Ureter (tissue), 1 donor: ENCODE measurements at regions not wholly inside any gene's neighbourhood (a gene's known extent, or its start where the extent isn't known, plus 50 kb on each side); places are given as distances from the start of the nearest gene placed in this dataset.
"Not testable (repeated sequence)": the region's sequence is repeated elsewhere in the genome, so short reads cannot be mapped to it uniquely, and the experiment has no call there.

ENCODE experiments used
- DNase-seq: peaks from one replicate; pipeline ENCODE4 v3.0.0-alpha.2; 2020; ENCODE audit warnings: low spot score
- donor health status: DM: yes; HTN: yes; CAD: no.

- no peak for DNase-seq
These were observed 282.2 kb upstream of the KLF3 start for GRCh38 chr4:38381788-38382187.

DNA sequence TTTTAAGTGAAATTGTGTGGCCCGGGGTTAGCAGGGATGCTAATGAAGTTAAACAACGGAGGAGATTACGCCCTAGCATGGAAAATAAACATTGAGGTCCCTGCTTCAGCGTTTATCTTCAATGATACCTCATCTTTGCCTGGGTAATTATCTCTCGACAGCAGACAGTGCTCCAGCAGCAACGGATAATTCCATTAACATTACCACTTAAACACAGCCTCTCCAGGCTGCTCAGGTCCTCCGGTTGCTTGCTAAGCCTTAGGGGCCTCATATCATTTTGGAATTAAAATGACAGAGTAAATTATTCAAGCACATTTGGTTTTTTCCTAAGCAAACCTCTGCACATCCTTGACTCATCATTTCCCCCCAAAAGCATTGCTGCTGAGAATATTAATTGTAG, 281.5 kb upstream of the KLF3 start:
- DNase-seq: no peak

GRCh38 chr4:38383646-38384121, 280.3 kb upstream of the KLF3 start:
- DNase-seq: no peak

DNA sequence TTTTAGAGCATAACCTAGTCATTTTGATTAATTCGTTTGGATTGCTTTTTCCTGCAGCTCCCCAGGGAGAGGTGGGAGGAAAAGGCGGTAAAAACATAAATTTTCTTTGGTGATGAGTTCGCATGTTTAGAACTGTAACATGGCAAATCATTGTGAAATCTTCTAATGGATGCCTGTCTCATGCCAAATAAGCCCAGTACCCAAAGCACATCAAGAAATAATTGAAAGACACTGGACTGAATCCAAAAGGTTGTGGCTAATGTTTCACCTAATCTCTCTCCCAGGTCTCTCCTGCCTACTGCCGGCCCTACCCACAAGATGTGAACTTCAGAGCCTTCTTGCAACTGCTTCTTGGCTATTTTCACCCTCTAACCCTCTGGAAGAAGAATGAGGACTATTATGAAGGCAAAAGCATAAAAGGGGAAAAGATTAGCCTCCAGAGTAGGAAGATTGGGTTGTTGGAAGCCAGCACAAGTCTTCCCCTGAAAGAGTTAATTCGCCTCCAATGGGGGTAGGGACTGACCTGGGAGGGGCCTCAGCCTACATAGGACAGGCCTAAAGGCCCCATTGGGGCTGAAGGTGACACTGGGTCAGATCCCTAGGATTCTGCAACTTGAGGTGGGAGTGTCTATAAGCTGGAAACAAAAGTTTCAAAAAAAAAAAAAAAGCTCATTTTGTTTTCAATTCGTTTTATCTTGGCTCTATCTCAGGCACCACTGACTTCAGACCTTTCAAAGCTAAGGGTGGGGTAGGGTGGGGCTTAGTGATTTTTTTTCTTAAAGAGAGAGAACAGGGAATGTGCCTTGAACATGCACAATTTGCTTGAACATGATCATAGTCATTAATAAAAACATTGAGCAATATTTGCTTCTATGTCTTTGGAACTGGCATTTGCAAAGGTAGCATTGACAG, 278.6 kb upstream of the KLF3 start:
- no peak for DNase-seq

- no peak for DNase-seq
These were observed 277.9 kb upstream of the KLF3 start for GRCh38 chr4:38386005-38386551.

- no peak for DNase-seq
These were observed 277.3 kb upstream of the KLF3 start for GRCh38 chr4:38386654-38387188.

DNA sequence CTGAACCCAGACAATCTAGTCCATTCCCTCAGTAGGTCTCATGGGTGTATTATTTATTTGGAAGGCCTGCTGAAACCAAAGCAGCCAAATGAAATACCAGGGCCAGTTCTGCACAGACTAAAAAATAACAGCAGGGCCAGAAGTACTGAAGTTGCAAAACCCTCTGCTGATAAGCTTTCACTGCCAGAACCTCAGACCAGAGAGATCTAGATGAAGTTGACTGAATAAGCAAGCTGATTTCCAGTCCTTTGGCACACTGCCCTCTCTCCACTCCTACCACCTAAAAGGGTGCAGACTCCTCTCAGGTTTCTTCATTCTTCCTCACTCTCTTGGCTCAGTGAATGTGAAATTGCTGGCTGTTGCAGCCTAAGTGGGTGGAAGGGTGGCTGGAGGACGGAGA, 276.7 kb upstream of the KLF3 start:
- peak; percentile 77 for DNase-seq

DNA sequence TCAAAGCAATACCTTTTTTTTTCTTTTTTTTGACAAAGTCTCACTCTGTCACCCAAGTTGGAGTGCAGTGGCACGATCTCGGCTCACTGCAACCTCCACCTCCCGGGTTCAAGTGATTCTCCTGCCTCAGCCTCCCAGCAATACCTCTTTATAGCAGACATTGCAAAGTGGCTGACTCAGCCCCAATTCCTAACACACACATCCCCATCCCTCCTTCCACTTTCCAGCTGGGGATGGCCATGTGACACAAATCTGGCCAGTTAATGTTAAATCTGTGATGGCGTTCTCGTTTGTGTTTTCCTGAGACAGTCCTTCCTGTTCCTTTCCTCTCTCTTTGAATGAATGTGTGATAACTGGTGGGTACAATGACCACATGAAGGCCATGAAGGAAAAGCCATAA, 276.2 kb upstream of the KLF3 start:
- no peak for DNase-seq

- not testable (repeated sequence) for DNase-seq
These were observed 275.1 kb upstream of the KLF3 start for GRCh38 chr4:38388907-38389306.

- DNase-seq: no peak
These were observed 272.9 kb upstream of the KLF3 start for GRCh38 chr4:38390969-38391545.

DNA sequence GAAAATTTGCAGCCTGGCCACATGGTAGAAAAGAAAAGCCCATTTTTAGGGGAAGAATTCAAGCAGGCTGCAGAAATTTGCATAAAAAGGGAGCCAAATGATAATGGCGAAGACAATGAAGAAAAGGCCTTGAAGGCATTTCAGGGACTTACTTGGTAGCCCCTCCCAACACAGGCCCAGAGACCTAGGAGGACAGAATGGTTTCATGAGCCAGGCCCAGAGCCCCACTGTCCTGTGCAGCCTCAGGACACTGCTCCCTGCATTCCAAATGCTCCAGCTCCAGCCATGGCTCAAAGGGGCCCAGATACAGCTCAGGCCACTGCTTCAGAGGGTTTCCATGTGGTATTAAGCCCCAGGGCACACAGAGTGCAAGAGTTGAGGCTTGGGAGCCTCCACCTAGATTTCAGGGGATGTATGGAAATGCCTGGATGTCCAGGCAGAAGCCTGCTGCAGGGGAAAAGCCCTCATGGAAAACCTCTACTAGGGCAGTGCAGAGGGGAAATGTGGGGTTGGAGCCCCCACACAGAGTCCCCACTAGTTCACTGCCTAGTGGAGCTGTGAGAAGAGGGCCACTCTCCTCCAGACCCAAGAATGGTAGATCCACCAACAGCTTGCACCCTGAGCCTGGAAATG, 271.7 kb upstream of the KLF3 start:
- no peak for DNase-seq

DNA sequence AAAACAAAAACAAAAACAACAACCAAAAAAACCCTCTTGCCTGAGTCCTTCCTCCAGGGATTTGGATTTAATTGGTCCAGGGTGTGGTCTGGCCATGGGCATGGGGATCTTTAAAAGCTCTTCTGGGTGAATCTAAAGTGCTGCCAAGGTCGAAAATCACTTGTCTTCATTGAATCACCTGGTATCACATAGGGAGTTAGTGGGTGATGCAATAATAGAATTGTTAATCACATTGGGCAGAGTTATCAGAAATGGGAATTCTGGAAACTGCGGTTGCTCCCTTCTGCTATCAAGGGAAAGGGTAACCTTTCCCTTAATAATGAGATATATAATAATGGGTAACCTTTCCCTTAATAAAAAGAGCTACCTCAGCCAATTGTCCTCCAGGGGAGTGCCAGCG, 267.9 kb upstream of the KLF3 start:
- DNase-seq: no peak

DNA sequence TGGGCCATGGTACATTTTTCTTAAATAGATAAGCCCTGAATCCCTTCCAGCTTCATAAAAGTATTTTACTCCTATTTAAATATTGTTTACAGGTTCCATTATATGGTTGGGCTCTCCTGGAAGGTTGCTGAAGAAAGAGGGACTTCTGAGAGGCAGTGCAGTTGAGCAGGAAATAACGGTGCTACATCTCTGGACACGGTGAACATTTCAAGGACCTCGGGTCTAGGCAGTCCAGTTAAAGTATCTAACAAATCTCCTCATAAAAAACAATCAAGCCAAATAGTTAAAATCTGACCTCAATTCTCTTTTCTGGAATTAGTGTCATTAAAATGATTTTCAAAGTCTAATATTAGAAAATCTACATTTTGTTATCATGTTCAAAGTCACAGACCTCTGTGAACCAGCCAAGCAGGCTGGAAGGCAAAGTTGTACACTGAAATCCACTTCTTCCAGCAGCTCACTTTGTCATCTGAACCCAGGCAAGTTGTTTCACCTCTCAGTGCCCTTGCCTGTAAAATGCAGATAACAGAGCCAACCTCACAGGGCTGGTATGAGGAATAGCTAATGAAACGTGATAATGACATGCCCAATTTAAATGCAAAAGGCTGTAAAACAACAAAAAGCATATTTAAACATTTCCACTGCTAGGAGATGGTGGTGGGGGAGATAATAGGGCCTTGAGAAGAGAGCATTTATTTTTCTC, 267.0 kb upstream of the KLF3 start:
- no peak for DNase-seq

DNA sequence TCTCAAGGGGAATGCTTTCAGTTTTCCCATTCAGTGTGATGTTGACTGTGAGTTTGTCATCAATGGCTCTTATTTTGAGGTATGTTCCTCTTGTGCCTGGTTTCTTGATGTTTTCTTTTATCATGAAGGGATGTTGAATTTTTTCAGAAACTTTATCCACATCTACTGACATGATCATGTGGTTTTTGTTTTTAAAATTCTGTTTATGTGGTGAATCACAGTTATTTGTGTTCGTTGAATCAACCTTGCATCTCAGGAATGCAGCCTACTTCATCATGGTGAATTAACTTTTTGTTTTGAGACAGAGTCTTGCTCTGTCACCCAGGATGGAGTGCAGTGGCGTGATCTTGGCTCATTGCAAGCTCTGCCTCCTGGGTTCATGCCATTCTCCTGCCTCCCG, 263.1 kb upstream of the KLF3 start:
- no peak for DNase-seq

GRCh38 chr4:38406243-38406642, 257.8 kb upstream of the KLF3 start:
- DNase-seq: no peak

- no peak for DNase-seq
These were observed 254.1 kb upstream of the KLF3 start for GRCh38 chr4:38409852-38410251.

DNA sequence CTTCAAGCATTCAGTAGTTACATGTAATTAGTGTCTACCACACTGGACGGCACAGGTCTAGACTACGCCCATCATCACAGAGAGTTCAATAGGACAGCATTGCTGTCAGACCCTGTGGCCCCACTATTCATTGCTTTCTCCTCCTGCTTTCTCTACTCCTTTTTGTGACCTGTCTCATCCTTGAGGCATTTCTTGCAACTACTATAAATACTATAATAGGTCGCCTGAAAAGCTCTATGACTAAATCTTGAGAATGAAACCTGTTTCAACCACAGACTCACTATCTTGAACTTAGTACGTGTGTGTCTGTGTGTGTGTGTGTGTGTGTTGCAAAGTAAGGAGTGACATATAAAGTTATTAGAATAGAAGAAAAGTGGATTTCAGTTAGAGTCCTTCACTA, 252.9 kb upstream of the KLF3 start:
- no peak for DNase-seq

DNA sequence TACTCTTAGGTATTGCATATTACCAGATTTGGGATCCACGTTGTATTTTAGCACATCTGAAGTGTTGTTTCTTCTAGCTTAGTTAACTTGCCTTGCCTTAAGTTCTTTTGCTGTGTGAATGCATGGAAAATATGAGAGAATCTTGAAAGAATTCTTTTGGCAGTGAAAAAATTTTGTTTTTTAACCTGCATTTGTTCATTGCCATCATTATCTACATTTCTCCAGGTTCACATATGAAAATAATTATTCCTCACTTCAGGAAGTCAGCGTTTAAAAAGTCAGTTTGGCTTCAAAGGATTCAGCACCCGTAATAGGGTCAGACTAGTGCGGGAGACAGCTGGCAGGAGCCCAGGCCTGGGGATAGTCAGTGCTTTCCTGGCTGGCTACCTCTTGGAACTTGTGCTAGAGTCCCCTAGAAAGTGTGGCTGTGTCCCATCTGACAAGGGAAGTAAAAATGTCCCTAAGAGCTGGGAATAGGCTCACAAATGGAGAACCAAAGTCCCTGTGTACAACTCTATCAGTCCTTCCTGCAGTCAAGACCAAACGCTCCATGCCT, 251.9 kb upstream of the KLF3 start:
- no peak for DNase-seq

DNA sequence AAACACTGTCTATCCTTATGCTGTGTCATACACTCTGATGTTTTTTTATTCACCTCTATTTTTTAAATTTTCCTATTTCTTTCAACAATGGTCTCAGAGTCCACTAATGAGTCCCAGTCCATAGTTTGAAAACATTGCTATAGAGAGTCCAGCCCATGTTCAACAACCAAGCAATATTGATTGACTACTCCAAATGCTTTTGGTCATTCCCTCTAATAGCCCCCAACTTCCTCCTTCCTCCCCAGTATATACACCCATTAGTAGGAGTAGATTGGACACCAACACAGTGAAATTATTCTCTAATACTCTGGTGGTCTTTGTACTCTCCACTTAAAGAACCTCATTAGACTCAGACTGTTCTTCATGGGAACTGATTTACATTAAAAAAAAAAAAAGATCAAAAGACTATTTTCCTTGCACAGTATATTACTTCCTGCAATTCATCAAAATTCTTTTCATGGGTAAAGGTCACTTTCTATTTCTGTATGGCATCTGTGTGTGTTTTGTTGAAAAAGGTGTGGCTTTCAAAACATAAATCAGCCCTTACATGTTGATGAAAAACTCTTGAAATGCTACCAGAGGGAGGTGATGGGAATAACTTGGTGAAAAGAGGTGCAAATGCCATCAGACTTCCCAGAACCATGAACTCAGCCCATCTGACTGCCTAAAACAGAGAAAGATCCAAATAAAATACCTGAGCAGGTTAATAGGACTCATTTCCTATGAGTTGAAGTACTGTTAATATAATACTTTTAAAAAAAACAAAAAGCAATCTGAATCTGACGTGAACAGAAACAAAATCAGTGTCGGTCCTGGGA, 250.3 kb upstream of the KLF3 start:
- DNase-seq: no peak

- DNase-seq: no peak
These were observed 249.6 kb upstream of the KLF3 start for GRCh38 chr4:38414410-38414809.
